NB4 (cell line): ENCODE measurements at regions not wholly inside any gene's neighbourhood (a gene's known extent, or its start where the extent isn't known, plus 50 kb on each side); places are given as distances from the start of the nearest gene placed in this dataset.

ENCODE experiments used
- CTCF ChIP-seq: IDR thresholded peaks from one replicate; pipeline ENCODE4 v1.5.1; 2012; ENCODE audit warnings: low read depth, low read length
- MYC ChIP-seq: IDR thresholded peaks from 2 replicates; pipeline ENCODE4 v1.6.1; 2011; ENCODE audit warnings: low read depth, low read length
- POLR2A ChIP-seq: IDR thresholded peaks from 2 replicates; pipeline ENCODE4 v1.6.1; 2011; ENCODE audit warnings: mild to moderate bottlenecking; ENCODE audit not compliant: insufficient read length; ENCODE audit errors: extremely low read depth

DNA sequence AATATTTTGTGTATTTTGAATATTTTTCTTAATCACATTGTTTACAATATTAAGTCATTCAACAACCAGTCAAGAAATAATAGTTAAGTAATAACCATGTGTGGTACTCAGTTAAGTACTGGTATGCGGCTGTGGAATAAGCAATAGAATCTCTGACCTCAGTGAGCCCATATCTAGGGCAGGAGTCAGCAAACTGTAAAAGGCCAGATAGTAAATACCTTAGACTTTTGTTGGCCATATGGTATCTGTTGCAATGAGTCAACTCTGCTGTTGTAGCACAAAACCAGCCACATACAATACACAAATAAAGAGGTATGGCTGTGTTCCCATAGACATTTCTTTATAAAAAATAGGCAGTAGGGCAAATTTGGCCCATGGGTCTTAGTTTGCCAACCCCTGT, 311.6 kb upstream of the SEMA3A start:
- TF ChIP-seq CTCF (no peak), MYC (no peak), POLR2A (no peak)
